GDM1 (cell line): ENCODE measurements at regions not wholly inside any gene's neighbourhood (a gene's known extent, or its start where the extent isn't known, plus 50 kb on each side); places are given as distances from the start of the nearest gene placed in this dataset.
"Not testable (repeated sequence)": the region's sequence is repeated elsewhere in the genome, so short reads cannot be mapped to it uniquely, and the experiment has no call there.

Experiments
- DNase-seq: peaks from one replicate; lab custom pipeline; 2025; lab: John Stamatoyannopoulos, UW

DNA sequence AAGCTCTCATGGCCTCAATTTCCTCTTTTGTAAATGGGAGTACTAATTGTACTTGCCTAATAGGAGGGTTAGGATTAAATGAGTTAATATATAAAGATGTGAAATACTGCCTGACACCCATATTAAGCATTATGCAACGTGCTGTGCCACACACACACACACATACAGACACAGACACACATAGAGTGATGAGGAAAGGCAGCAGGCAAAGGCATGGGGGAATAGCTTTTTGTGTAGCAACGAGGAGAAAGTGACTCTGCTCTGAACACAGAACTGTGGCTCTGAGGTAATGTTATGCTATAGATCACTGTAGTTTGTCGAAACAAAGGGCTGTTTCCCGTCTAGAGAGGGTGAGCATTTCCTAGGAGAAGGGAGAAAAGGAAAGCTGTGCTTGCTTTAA lies 233.3 kb upstream of the SLCO3A1 start:
- DNase-seq: no peak

DNA sequence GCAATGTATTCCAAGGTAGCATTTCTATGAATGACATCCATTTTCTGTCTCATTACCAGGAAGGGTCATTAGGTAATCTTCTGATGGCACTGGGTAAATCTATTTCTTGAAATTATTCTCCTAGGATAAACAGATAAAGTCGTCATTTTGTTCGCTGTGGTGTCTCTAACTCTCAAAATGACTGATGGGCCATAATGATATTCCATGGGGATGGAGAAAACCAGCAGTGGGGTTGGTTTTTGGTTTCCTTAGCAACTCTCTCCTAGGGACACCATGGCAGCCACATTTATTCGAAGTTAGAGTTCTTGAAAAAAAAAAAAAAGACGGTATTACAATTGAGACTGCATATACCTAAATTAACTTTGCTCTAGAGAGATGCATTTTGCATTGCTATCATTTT lies 231.3 kb upstream of the SLCO3A1 start:
- DNase-seq: no peak

DNA sequence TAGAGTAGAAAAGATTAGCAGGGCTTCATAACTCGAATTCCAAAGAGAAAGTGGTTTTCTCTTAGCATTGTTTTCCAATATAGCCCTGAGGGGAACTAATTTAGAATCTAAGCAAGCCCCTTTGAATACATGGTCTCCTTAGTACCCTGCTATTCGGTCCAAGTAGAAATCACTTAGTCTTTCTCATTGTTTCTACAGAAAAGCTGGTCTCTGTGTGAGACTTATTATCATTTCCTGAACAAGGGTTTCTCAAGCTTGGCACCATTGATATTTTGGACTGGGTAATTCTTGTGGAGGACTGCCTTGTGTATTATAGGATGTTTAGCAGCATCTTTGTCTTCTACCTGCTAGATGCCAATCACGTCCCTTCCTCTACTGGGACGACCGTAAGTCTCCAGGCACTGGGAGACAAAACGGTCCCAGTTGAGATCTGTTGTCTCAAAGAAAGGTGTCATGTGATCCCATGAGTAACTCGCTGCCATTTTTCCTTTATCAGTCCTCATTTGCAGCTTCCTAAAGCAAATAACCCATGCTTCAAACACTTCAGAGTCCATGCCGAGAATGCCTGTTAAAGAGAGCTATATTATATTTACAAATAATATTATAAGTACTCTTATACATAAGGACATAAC lies 230.7 kb upstream of the SLCO3A1 start:
- DNase-seq: no peak

DNA sequence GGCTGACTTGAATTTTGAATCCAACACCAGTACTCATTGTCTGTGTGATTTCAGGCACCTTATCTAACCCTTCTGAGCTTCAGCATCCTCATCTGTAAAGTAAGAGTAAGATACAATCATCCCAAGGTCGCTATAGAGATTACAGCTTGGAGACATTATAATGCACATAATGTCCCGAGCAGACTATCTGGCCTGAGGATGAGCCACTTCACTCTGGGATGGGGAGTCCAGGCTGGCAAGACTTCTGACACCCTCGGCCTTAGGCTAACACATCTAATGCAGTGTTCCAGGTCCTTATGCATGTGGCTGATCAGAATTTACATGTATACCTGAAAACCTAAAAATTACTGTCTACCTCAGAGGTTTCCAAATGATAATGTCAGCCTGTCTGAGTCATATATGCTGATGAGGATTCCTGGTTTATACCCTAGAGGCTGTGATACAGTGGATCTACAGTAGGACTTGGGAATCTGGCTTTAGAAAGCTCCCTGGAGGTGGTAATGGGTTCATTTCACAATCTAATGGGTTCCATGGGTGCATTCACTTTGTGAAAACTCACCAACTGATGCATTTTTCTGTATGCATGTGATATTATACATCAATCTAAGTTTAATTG lies 229.0 kb upstream of the SLCO3A1 start:
- DNase-seq: no peak

DNA sequence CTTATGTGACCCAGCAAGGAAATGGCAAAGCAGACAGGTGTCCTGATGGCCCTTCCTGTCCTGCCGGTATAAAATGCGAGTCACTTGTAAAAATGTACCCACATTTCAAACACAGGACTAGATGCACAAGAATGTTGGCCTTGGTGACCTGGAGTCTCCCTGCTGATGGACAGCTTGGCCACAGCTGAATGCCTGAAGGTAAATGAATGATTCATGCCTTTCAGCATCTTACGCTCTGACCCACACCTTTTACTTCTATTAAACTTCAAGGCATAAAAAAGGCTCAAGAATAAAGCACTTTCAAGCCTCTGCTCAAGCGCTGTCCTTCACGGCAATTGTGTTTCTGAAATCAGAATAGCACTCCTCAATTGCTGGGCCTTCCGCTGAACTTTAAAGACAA lies 228.0 kb upstream of the SLCO3A1 start:
- no peak for DNase-seq

DNA sequence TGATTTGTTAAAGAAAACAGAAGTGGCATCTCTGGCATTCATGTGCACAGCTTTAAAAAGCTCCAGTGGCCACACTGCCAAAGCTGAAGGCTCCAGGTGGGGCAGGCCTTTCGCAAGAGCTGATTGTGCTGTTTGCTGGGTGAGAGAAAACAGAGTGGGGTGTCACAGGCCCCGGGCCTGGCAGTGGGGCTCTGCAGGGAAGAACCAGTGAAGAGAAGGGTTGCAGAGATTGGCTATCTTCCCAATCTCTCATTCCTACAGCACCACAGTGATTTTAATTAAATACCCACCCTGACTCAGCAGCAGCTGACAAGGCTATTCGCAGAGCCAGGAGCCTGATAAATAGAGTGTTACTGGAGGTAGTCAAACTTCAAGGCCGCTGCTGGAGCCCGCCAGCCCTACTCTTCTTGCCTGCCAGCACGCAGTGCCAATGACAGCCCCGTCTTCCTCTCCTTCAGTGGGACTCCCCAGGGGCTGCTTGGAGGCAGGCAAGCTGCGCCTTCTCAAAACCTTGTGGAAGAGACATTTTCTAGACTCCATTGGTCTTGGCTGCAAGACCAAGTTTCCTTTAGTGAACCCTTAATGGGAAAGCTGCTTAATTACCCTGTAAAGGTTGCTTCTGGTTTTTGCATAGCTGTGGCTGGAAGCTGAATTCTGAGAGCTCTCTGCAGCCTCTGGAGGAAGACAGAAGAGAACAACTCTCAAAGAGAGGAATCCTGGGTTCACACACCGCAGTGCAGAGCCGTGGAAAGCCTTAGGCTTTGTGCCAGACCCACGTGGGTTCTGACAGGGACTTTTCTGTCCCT lies 225.8 kb upstream of the SLCO3A1 start:
- DNase-seq: no peak

DNA sequence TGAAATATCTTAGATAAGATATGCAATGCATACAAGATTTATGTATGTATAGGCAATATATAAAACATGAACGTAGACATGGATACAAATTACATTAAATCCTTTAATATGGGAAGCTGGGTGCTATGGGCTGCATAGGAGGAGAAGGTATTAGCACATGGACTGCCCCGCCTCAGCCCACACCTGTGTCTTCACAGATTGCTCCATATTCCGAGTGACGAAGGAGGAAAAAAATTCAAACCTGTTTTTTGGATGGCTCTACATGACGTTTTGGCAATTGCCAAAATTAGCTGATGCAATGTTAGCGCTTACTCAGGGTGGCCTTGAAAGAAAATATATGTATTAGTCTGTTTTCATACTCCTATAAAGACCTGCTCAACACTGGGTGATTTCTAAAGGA lies 223.4 kb upstream of the SLCO3A1 start:
- DNase-seq: no peak

DNA sequence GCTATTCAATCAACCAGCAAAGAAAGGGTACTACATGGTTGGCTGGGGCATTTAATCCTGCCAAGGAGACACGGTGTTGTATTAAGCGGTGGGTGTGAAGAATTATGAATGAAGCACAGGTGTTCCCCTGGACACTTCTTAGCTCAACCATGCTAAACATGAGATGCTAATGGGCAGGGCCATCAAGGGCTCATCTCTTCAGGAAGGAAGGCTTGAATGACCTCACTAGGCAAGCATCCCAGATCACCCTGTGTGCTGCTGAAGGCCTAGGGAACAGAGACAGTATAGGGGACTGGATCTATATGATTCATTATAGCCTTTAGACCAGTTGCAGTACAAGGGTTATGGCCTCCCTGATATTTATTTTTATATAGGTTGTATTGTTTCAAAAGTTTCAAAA lies 221.3 kb upstream of the SLCO3A1 start:
- no peak for DNase-seq

DNA sequence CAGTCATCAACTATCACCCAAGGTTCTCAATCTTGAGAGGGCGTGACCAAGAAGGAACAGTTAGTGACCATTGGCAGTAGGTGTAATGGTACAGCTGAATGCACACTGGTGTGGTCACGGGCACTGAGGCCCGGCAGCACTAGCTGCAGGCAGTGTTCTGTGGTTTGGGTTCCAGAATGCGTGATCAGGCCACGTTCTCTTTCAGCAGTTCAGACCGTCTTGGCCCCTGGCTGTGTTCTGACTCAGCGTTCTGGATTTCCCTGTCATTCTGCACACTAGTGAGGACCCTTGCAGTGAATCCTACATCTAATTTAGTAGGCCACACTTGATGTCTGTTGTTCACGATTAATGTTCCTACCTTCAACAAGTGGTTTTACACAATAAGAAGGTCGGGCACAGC lies 220.5 kb upstream of the SLCO3A1 start:
- no peak for DNase-seq

DNA sequence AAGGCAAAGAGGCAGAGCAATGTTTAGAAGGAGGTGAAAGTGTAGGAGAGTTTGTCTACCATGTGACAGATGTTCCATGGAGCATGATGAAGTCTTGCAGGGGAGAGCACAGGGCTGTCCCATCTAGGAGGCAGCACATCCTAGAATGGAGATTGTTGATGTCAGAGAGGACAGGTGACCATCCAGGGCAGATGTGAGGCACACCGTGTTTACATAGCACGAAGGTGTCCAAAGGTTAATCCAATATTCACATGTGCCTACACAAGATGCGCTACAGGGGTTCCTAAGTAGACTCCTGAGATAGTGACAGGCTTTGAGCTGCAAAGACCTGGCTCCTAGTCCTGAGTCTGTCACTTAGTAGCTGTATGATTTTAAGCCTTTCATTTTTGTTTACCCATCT lies 219.3 kb upstream of the SLCO3A1 start:
- no peak for DNase-seq

DNA sequence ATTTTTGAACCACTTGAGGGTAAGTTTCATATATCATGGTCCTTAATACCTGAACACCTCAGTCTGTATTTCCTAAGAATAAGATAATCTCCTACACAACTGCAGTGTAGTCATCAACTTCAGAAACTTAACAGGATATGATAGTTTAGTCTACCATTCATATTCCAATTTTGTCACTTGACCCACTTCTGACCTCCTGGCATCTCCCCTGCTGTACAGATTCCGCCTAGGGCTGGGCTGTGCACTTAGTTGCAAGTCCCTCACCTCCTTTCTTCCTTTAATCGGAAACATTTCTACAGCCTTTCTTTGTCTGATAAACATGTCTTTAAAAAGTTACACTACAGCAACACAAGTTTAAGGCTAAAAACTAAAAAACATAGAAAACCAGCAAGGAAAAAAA lies 218.4 kb upstream of the SLCO3A1 start:
- DNase-seq: no peak

DNA sequence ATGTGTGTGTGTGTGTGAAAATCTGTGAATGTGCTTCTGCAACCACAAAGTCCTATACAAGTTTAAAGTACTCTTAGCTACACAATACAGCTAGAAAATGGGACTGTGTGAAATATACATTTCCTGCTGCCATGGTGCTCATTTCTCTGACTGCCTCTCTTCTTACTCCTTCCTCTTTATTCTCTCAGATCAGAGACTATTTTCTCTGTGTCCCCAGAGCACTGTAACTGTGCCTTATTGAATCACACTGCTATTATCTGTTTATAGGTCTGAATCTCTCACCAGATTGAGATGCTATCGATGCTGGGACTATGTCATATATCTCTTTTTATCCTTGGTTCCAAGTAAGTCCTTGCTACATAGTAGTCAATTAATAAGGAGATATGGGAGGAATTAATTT lies 217.9 kb upstream of the SLCO3A1 start:
- DNase-seq: no peak

DNA sequence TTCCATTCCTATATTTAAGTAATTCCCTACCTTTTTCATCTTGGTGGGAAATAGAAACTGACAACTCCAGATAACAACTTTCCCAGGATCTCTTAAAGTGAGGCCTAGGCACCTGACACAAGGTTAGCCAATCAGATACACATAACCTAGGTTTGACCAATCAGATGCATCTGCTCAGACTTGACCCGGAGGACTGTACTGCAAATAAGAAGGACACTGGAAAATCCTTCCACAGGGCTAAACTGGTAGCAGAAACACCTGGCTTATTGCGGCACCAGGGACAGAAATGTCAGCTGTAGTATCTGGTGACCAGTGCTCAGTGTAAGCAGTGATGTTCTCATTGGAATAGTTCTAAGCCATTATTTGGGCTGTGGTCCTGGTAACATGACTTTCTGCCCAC lies 204.5 kb upstream of the SLCO3A1 start:
- DNase-seq: no peak

DNA sequence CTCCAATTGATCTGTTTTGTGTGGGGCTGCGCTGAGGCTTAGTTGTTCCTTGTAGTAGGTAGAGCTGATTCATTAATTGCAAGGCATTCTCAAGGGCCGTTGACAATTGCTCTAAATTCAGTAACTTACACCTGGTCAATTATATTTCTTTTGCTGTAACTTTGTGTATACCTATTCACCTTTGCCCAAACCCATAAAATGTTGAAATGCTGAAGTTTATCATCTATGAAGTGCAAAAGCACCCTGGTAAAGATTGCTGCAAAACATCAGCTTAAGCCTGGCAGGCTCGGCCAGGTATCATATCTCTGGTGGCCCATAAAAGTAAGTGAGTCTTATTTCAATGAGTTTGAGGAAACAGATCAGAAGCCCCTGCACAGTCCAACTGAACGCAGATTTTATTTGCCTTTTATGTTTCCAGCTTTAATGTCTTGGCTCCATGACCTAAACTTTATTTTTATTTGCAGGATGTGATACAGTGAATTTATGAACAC lies 203.6 kb upstream of the SLCO3A1 start:
- no peak for DNase-seq

DNA sequence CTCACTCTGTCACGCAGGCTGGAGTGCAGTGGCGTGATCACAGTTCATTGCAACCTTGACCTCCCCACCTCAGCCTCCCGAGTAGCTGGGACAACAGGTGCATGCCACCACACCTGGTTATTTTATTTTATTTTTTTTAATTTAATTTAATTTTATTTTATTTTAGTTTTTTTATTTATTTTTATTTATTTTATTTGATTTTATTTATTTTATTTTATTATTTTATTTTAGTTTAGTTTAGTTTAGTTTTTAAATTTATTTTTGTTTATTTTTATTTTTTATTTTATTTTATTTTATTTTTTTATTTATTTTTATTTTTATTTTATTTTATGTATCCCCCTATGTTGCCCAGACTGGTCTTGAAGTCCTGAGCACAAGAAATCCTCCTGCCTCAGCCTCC lies 202.3 kb upstream of the SLCO3A1 start:
- no peak for DNase-seq

DNA sequence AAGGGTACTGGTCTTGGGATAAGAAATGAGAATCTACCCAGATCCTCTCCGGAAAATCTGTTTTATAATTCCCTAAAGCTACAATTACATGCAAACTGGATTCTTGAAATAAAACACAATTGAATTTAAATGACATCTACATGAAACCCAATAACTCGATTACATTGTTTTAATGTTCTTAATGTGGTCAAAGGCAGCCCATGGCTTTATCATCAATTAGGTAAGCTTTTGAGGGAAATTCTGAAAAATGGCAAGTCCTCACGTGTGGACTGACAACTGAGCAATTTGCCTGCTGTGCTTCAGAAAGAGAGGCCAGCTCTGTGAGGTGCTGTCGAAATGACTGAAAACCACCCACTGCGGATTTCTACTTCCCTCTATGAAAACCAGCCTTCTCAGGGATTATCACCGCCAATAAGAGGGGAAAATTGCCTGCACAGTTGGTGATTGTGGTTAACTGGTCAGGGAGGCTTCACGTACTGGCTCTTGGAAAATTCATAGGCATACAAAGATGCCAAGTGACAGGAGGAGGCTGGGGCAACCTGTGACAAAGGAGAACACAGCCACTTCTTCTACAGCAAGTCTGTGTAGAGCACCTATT lies 200.8 kb upstream of the SLCO3A1 start:
- DNase-seq: no peak

DNA sequence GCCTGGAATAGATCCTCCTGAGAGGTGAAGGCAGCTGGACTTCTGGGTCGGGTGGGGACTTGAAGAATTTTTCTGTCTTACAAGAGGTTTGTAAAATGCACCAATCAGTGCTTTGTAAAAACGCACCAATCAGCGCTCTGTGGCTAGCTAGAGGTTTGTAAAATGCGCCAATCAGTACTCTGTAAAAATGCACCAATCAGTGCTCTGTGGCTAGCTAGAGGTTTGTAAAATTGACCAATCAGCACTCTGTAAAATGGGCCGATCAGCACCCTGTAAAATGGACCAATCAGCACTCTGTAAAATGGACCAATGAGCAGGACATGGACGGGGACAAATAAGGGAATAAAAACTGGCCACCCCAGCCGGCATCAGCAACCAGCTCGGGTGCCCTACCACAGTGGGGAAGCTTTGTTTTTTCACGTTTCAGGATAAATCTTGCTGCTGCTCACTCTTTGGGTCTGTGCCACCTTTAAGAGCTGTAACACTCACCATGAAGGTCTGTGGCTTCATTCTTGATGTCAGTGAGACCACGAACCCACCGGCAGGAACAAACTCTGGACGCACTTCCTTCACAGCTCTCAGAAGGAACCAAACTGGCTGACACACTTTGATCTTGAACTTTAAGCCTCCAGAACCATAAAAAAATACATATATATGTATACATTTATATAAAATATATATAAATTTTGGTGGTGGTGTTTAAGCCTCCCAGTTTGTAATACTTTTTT lies 197.8 kb upstream of the SLCO3A1 start:
- DNase-seq: not testable (repeated sequence)

DNA sequence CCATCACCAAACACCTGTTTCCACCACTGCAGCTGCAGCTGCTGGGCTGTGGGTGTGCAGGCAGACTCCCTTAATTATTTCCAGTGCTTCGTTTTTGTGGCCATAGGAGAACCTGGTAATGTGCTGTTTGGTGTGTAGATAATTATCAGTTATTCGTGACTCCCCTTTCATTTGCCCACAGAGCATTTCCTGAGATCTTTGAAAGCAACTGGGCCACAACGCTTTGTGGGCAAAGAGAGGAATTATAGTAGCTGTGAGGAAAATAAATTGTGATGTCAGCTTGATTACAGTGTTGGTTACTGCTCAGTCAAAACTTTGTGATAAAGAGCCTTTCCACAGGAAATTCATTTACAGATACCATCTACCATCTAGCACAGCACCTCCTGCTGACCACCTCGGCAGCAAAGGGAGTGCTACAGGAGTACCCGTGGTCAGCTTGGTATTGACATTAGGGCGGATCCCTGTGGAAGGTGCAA lies 193.3 kb upstream of the SLCO3A1 start:
- no peak for DNase-seq

DNA sequence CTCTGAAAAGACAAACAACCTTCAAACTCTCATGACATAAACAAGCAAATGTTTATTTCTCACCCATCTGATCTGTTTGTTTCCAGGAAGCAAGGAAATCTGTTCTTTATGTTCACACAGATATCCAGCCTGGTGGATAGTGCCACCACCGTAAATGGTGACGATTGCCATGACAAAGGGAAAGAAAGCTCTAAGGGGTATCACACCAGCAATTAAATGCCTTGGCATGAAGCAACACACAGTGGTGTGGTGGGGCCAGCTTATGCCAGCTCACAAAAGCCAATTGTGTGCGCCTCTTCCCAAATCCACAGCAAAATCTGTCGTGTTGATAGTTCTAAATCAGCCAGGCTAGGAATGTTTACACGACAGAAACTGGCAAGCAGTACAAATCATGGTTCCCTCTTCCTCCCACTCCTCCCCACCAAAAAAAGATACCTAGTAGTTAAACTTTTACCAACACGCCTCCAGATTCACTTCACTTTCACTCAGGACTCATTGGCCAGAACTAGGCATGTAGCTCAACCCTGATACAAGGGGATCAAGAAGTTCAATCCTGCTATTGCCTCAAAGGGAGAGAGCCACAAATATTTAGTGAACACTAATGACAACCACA lies 189.2 kb upstream of the SLCO3A1 start:
- no peak for DNase-seq

DNA sequence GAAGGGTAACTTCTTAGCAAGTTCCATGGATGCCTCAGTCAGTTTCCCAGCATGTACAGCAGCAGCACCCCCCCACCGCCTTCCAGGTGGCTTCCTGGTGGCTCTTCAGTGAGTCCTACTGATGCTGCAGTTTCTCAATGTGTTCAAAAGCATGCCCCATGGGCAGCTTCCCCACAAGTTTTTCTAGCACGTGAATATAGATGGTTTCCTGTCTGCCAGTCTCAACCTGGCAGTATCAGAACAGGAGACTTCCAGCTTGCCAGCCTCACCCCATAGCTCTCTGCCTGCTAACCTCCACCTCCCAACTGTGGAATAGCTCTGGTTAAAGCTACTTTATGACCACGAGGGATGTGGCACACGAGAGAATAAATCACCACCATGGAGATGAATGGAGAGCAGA lies 188.3 kb upstream of the SLCO3A1 start:
- DNase-seq: no peak

DNA sequence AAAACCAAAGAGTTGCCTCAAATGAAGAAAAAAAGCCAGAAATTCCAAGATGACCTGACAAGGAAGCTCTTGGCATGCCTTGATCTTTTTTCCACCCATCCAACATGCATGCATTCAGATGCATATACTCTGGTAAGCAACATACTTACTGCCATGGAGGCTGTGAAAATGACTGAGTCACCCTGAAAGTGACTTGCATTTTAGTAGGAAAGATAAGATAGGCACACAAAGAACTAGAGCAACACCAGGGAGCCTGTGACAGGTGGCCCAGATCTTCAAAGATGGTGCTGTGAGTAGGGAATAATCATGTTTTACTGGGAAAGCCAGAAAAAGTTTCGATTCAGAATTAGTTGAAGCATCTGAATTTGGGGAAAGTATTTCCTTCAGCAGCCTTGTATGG lies 185.1 kb upstream of the SLCO3A1 start:
- DNase-seq: no peak

DNA sequence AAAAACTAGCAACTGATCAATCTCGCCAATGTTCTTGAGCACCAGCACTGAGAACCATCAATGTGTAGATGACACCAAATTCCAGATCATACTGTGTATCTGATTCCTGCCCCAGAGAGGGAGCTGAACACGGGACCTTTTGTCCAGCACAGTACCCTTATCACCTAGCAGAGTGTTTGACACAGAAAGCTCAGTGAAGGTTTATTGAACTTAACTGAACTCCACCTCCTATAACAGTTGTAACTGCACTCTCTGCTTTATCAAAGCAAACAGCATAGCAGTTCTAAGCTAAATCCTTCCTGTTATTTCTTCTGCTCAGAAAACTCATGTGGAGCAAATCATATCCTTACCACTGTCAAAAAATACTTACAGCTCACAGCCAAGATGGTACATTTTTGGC lies 183.4 kb upstream of the SLCO3A1 start:
- DNase-seq: no peak
